ENCODE measurements at regions not wholly inside any gene's neighbourhood (a gene's known extent, or its start where the extent isn't known, plus 50 kb on each side); places are given as distances from the start of the nearest gene placed in this dataset.
A peak's percentile ranks its signal among the peaks of the same experiment; 100 is the strongest.

- no peak for TF ChIP-seq CTCF (IDR thresholded peaks at IDR 0.05)
Observed at GRCh38 chr10:37496061-37496460, 361.3 kb downstream of the ZNF248 start.

- peak; percentile 50 for TF ChIP-seq CTCF (IDR thresholded peaks at IDR 0.05)
Observed at GRCh38 chr10:37495415-37495814, 362.0 kb downstream of the ZNF248 start.

GRCh38 chr10:37490266-37490665 is 364.9 kb downstream of the ANKRD30A start:
- no peak for TF ChIP-seq CTCF (IDR thresholded peaks at IDR 0.05)

GRCh38 chr10:37489658-37490003 is 364.2 kb downstream of the ANKRD30A start:
- TF ChIP-seq CTCF (IDR thresholded peaks at IDR 0.05) = no peak

GRCh38 chr10:37488792-37489657 is 363.6 kb downstream of the ANKRD30A start:
- no peak for TF ChIP-seq CTCF (IDR thresholded peaks at IDR 0.05)

- TF ChIP-seq CTCF (IDR thresholded peaks at IDR 0.05) = no peak
Observed at GRCh38 chr10:37479469-37479868, 354.1 kb downstream of the ANKRD30A start.

- TF ChIP-seq CTCF (IDR thresholded peaks at IDR 0.05) = no peak
Observed at GRCh38 chr10:37478381-37478780, 353.0 kb downstream of the ANKRD30A start.

Measured in LNCAP (cell line).